ENCODE measurements at regions not wholly inside any gene's neighbourhood (a gene's known extent, or its start where the extent isn't known, plus 50 kb on each side); places are given as distances from the start of the nearest gene placed in this dataset.

DNA sequence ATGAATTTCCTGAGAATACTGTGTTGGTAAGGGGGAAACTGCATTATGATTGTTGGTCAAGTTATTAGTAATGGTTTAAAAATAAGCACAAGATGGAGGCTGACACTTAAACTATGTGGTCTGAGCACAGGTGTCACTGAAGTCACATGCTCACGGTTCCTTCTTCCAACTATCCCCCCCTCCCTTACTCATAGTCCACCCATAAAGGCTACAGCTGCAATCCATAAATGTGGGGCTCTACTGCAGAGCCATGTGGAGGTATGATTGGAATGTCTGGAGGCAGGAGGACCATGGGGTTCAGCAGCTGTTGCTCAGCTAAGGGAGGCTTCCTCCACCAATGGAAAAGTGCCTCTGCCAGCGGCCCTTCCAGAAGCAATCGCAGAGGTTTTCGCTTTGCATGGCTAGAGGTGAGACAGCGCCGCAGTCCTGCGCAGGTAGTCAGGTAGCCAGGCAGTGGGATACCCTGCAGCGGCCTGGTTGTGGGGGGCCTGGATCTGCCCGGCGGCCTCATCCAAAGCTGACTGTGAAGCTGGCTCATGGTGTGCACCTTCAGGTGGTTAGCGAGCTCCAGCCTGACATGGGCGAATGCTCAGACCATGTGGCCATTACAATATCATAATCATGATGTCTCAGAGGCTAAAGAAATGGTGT is 249.6 kb downstream of the DCDC2C start (continued):
- TF ChIP-seq, protein P1, sequence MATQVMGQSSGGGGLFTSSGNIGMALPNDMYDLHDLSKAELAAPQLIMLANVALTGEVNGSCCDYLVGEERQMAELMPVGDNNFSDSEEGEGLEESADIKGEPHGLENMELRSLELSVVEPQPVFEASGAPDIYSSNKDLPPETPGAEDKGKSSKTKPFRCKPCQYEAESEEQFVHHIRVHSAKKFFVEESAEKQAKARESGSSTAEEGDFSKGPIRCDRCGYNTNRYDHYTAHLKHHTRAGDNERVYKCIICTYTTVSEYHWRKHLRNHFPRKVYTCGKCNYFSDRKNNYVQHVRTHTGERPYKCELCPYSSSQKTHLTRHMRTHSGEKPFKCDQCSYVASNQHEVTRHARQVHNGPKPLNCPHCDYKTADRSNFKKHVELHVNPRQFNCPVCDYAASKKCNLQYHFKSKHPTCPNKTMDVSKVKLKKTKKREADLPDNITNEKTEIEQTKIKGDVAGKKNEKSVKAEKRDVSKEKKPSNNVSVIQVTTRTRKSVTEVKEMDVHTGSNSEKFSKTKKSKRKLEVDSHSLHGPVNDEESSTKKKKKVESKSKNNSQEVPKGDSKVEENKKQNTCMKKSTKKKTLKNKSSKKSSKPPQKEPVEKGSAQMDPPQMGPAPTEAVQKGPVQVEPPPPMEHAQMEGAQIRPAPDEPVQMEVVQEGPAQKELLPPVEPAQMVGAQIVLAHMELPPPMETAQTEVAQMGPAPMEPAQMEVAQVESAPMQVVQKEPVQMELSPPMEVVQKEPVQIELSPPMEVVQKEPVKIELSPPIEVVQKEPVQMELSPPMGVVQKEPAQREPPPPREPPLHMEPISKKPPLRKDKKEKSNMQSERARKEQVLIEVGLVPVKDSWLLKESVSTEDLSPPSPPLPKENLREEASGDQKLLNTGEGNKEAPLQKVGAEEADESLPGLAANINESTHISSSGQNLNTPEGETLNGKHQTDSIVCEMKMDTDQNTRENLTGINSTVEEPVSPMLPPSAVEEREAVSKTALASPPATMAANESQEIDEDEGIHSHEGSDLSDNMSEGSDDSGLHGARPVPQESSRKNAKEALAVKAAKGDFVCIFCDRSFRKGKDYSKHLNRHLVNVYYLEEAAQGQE (IDR thresholded peaks at IDR 0.05; ENCODE audit: low read depth), result no peak
- TF ChIP-seq RAD21 (IDR thresholded peaks at IDR 0.05; ENCODE audit: low read depth) (no peak), FOSL1 (IDR thresholded peaks at IDR 0.05; ENCODE audit: low read depth) (no peak), EZH2phosphoT487 (IDR thresholded peaks at IDR 0.05; ENCODE audit: borderline replicate concordance) (no peak), SRF (IDR thresholded peaks at IDR 0.05; ENCODE audit: low read depth) (no peak)
- TF ChIP-seq, protein P2, sequence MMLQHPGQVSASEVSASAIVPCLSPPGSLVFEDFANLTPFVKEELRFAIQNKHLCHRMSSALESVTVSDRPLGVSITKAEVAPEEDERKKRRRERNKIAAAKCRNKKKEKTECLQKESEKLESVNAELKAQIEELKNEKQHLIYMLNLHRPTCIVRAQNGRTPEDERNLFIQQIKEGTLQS (IDR thresholded peaks at IDR 0.05), result no peak

DNA sequence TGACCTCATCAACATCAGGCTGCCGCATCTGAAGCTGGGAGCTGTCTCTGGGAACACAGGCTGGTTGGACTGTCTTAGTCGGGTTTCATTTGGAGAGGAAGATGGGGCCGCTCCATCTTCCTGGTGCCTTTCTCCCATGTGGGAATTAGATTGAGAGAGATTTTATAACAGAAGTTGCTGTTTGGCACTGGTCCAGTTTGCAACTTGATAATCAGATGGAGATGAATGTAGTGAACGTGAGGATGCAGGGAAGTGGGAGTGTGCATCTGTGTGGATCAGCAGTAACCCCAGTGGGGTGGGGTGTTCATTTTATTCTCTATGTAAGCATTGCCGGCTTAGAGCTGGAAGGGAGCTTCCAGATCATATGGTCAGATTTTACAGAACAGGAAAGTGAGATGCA is 250.9 kb downstream of the DCDC2C start:
- ATAC-seq, result no peak
- Histone ChIP-seq H3K36me3 (ENCODE audit: control insufficient read depth in 1 of 2, insufficient read depth in 2 of 2, low read length in 2 of 2) (no peaks in the 10 kb centered on the region), H3K4me3 (replicated peaks in 1 of 2; ENCODE audit: low read depth in 1 of 2, low read length in 2 of 2) (no peak overlapping the region), H3K4me2 (ENCODE audit: low read length) (no peak overlapping the region), H3K27ac (ENCODE audit: low read depth, low read length) (no peak overlapping the region), H3K4me1 (ENCODE audit: control insufficient read depth in 1 of 2, insufficient read depth in 2 of 2, low read length in 2 of 2) (no peaks in the 10 kb centered on the region), H4K20me1 (ENCODE audit: insufficient read depth) (no peaks in the 10 kb centered on the region), H3K79me2 (ENCODE audit: insufficient read depth, low read length) (no peaks in the 10 kb centered on the region), H3K9me3 (ENCODE audit: control insufficient read depth in 1 of 2, insufficient read depth in 1 of 2, low read depth in 1 of 2, low read length in 2 of 2) (no peaks in the 10 kb centered on the region), H2AFZ (ENCODE audit: low read depth, low read length, poor library complexity, severe bottlenecking) (no peak overlapping the region), H3K9ac (ENCODE audit: low read length) (no peak overlapping the region), H3K27me3 (ENCODE audit: insufficient read depth, low read length) (no peaks in the 10 kb centered on the region), H3K9me2 (ENCODE audit: insufficient read depth) (no peaks in the 10 kb centered on the region)
- no peak for DNase-seq (ENCODE audit: low read depth, low spot score)
- ChIA-PET CTCF (no interaction called here), RAD21 (ENCODE audit: low non-redundant PET in 1 of 2, low total read pairs in 2 of 2, uncharacterized antibody in 2 of 2, unreplicated experiment in 2 of 2) (no interaction called here), POLR2A (no interaction called here)
- intact Hi-C loops (cut with micrococcal nuclease), result no loop called here
- BruUV-seq (replicated peaks), result no TSS peak
- TF ChIP-seq, protein P2 (IDR thresholded peaks at IDR 0.05), result no peak
- TF ChIP-seq POLR2A (IDR thresholded peaks at IDR 0.05; ENCODE audit: borderline replicate concordance, extremely low read depth, insufficient read depth, insufficient read length), result no peak
- TF ChIP-seq EZH2 (IDR thresholded peaks at IDR 0.05), result no peak
